Stomach (tissue), 8 donors: ENCODE measurements at regions not wholly inside any gene's neighbourhood (a gene's known extent, or its start where the extent isn't known, plus 50 kb on each side); places are given as distances from the start of the nearest gene placed in this dataset.
"Not testable (repeated sequence)": the region's sequence is repeated elsewhere in the genome, so short reads cannot be mapped to it uniquely, and the experiment has no call there.

ENCODE experiments used
- DNase-seq, 2 donors: peaks; one replicate each; pipeline versions ENCODE4 v3.0.0 to v3.0.0-alpha.2; 2013 to 2019
- H3K27ac ChIP-seq, 5 donors: fragments of 200-600 bp in 4 of 5; sonication (generic) in 4 of 5; one replicate each; pipeline ENCODE4 v1.5.1; 2013 to 2019; ENCODE audit warnings: mild to moderate bottlenecking in 1 of 5, moderate library complexity in 1 of 5
- H3K27me3 ChIP-seq, 3 donors: fragments of 200-600 bp; sonication (generic); one replicate each; pipeline ENCODE4 v1.5.1; 2017 to 2019; ENCODE audit warnings: mixed run types in 1 of 3
- H3K36me3 ChIP-seq, 4 donors: fragments of 200-600 bp; sonication (generic); 1 replicate in 3 of 4; 2 replicates in 1 of 4; pipeline ENCODE4 v1.5.1; 2016 to 2019
- H3K4me1 ChIP-seq, 4 donors: fragments of 200-600 bp; sonication (generic); one replicate each; pipeline ENCODE4 v1.5.1; 2016 to 2019
- H3K4me3 ChIP-seq, 4 donors: fragments of 200-600 bp; sonication (generic) in 3 of 4; one replicate each; pipeline ENCODE4 v1.5.1; 2016 to 2019; ENCODE audit warnings: mild to moderate bottlenecking in 1 of 4
- H3K9me3 ChIP-seq, 4 donors: fragments of 200-600 bp; sonication (generic); one replicate each; pipeline ENCODE4 v1.5.1; 2016 to 2019
- CTCF ChIP-seq, 7 experiments: fragments of 450-650 bp in 4 of 7; fragments of 200-600 bp in 3 of 7; sonication (generic) in 3 of 7; IDR thresholded peaks; one replicate each; pipeline ENCODE4 v1.5.1; 2016 to 2019; ENCODE audit warnings: antibody characterized with exemption in 7 of 7, control low read depth in 2 of 7, mild to moderate bottlenecking in 1 of 7
- EP300 ChIP-seq: sonication (generic); formaldehyde crosslinking; IDR thresholded peaks from one replicate; pipeline ENCODE4 v1.6.1; 2017; ENCODE audit warnings: antibody characterized with exemption
- POLR2A ChIP-seq, 4 donors: fragments of 450-650 bp; IDR thresholded peaks; one replicate each; pipeline ENCODE4 v1.6.1; 2016; ENCODE audit warnings: antibody characterized with exemption in 4 of 4, control low read depth in 2 of 4, mild to moderate bottlenecking in 1 of 4, moderate library complexity in 1 of 4
- POLR2AphosphoS5 ChIP-seq, 3 donors: sonication (generic); formaldehyde crosslinking; IDR thresholded peaks; one replicate each; pipeline ENCODE4 v1.6.1; 2016; ENCODE audit warnings: antibody characterized with exemption in 3 of 3
- WGBS, 5 donors: extraction: QIAGEN DNeasy Blood & Tissue Kit in 3 of 5; methylation state at CpG; one replicate each; pipeline versions ENCODE4 v1.1.5 to v1.1.7; 2013 to 2018; 5-methylcytosine and 5-hydroxymethylcytosine counted together
- intact Hi-C: fragments of 100-400 bp; cut with DNase I; formaldehyde crosslinking; loops from one replicate; pipeline ENCODE4 v1.15.1; 2023; ENCODE audit warnings: low total_unique reads
- donor health status: healthy with polysubstance abuse.
- donor health status: Bipolar disorder and iron deficiency.
- donor health status: healthy.

- Histone ChIP-seq H3K27me3 (no peaks in the 10 kb centered on the region), H3K9me3 (no peaks in the 10 kb centered on the region), H3K27ac (no peak overlapping the region), H3K4me3 (no peak overlapping the region), H3K4me1 (no peaks in the 10 kb centered on the region), H3K36me3 (no peaks in the 10 kb centered on the region)
- WGBS, 5 donors = 43 to 66% (median 53%) methylated on average over 1 of the region's 1 CpG
- no peak for DNase-seq
- TF ChIP-seq POLR2A (IDR thresholded peaks at IDR 0.05) (no peak), EP300 (no peak), CTCF (IDR thresholded peaks at IDR 0.05) (no peak), POLR2AphosphoS5 (IDR thresholded peaks at IDR 0.05) (no peak)
- intact Hi-C loops = no loop called here
Observed at GRCh38 chr5:16987776-16988175, 51.7 kb upstream of the MYO10 start.

GRCh38 chr5:16990817-16991520, 54.9 kb upstream of the MYO10 start:
- WGBS, 5 donors = 95 to 98% (median 96%) methylated on average over 25 to 42 of the region's 43 CpGs
- H3K4me3 ChIP-seq, H3K27me3 ChIP-seq, intact Hi-C loops, H3K36me3 ChIP-seq, H3K9me3 ChIP-seq, H3K4me1 ChIP-seq, DNase-seq, H3K27ac ChIP-seq: not testable (repeated sequence)

- Histone ChIP-seq H3K36me3 (no peaks in the 10 kb centered on the region), H3K27me3 (no peaks in the 10 kb centered on the region), H3K9me3 (no peaks in the 10 kb centered on the region), H3K4me3 (no peak overlapping the region), H3K27ac (no peak overlapping the region), H3K4me1 (peaks cover 0 to 7% (median 0%) of the 10 kb centered on the region in 4 donors)
- intact Hi-C loops = no loop called here
- DNase-seq = no peak
- 82 to 97% (median 88%) methylated on average over 2 of the region's 2 CpGs for WGBS, 5 donors
- no peak for TF ChIP-seq EP300
- TF ChIP-seq POLR2A (IDR thresholded peaks at IDR 0.05) = no peak
- no peak for TF ChIP-seq POLR2AphosphoS5 (IDR thresholded peaks at IDR 0.05)
Observed at GRCh38 chr5:16992006-16992405, 55.9 kb upstream of the MYO10 start.

- Histone ChIP-seq H3K4me1 (peaks cover 0 to 7% (median 0%) of the 10 kb centered on the region in 4 donors), H3K36me3 (no peaks in the 10 kb centered on the region), H3K27me3 (no peaks in the 10 kb centered on the region), H3K27ac (no peak overlapping the region), H3K4me3 (no peak overlapping the region), H3K9me3 (no peaks in the 10 kb centered on the region)
- intact Hi-C loops = no loop called here
- no peak for DNase-seq
- WGBS, 5 donors = 40 to 63% (median 54%) methylated on average over 5 of the region's 5 CpGs
- no peak for TF ChIP-seq POLR2AphosphoS5 (IDR thresholded peaks at IDR 0.05)
- no peak for TF ChIP-seq CTCF (IDR thresholded peaks at IDR 0.05)
- TF ChIP-seq EP300 = no peak
- TF ChIP-seq POLR2A (IDR thresholded peaks at IDR 0.05) = no peak
Observed at GRCh38 chr5:16992444-16992843, 56.4 kb upstream of the MYO10 start.

- 57 to 73% (median 63%) methylated on average over 3 of the region's 3 CpGs for WGBS, 5 donors
- Histone ChIP-seq H3K4me1 (peaks cover 0 to 7% (median 0%) of the 10 kb centered on the region in 4 donors), H3K27ac (no peak overlapping the region), H3K4me3 (no peak overlapping the region), H3K27me3 (no peaks in the 10 kb centered on the region), H3K36me3 (no peaks in the 10 kb centered on the region), H3K9me3 (no peaks in the 10 kb centered on the region)
- intact Hi-C loops = no loop called here
- no peak for TF ChIP-seq POLR2A (IDR thresholded peaks at IDR 0.05)
- TF ChIP-seq CTCF (IDR thresholded peaks at IDR 0.05) = no peak
- TF ChIP-seq EP300 = no peak
- no peak for TF ChIP-seq POLR2AphosphoS5 (IDR thresholded peaks at IDR 0.05)
- no peak for DNase-seq
Observed at GRCh38 chr5:16994565-16994964, 58.5 kb upstream of the MYO10 start.
